Neural cell (in vitro differentiated cells): ENCODE measurements at regions not wholly inside any gene's neighbourhood (a gene's known extent, or its start where the extent isn't known, plus 50 kb on each side); places are given as distances from the start of the nearest gene placed in this dataset.

Experiments
- CTCF ChIP-seq: fragments of 450-650 bp; IDR thresholded peaks from 2 replicates; pipeline ENCODE4 v1.5.1; 2014; ENCODE audit warnings: antibody characterized with exemption, mild to moderate bottlenecking, moderate library complexity; ENCODE audit not compliant: poor library complexity, severe bottlenecking
- EP300 ChIP-seq: fragments of 450-650 bp; conservative IDR thresholded peaks from 2 replicates; pipeline ENCODE4 v1.6.1; 2014; ENCODE audit warnings: antibody characterized with exemption, mild to moderate bottlenecking, moderate library complexity; ENCODE audit not compliant: poor library complexity, severe bottlenecking

- TF ChIP-seq EP300 (no peak), CTCF (no peak)
These were observed 795.3 kb downstream of the TYW1 start for GRCh38 chr7:67791918-67792317.
